ENCODE measurements at regions not wholly inside any gene's neighbourhood (a gene's known extent, or its start where the extent isn't known, plus 50 kb on each side); places are given as distances from the start of the nearest gene placed in this dataset.

- H3K27me3 ChIP-seq (ENCODE audit: control insufficient read depth in 2 of 2, insufficient read depth in 2 of 2, low read length in 2 of 2), result no peaks in the 10 kb centered on the region; a peak in 1 of 5 replicates
- no peaks in the 10 kb centered on the region for H3K9me3 ChIP-seq (replicated peaks; ENCODE audit: control insufficient read depth, insufficient read depth, low read depth, low read length)
- intact Hi-C loops (cut with micrococcal nuclease), result no loop called here
- WGBS (ENCODE audit: insufficient coverage, low coverage, missing lambda C conversion rate), result 0% methylated on average over 3 of the region's 3 CpGs
- no peak for FAIRE-seq
- BruUV-seq (replicated peaks), result no TSS peak
- H2AFZ ChIP-seq (ENCODE audit: low read depth, low read length), result no peak overlapping the region
- no peak overlapping the region for H3K9ac ChIP-seq (ENCODE audit: insufficient read depth in 1 of 2, low read depth in 2 of 2, low read length in 2 of 2)
- no peaks in the 10 kb centered on the region for H3K79me2 ChIP-seq (ENCODE audit: control insufficient read depth, insufficient read depth, low read length)
- H3K36me3 ChIP-seq (ENCODE audit: control insufficient read depth, insufficient read depth, low read length), result no peaks in the 10 kb centered on the region
- no peak overlapping the region for H3K27ac ChIP-seq (ENCODE audit: extremely low read depth, low read depth, low read length)
- ChIA-PET CTCF (ENCODE audit: low intra/inter-chr PET ratio) (no interaction called here), POLR2A (interaction anchor here (1.6 kb wide), 1 partner anchor 11 kb away, joined by 3 read pairs; no protein-coding TSS in a partner anchor)
- in situ Hi-C loops (cut with MboI), result no loop called here
- no peak for DNase-seq (ENCODE audit: extremely low read depth in 1 of 4, low spot score in 3 of 4)
- H3K4me2 ChIP-seq (ENCODE audit: insufficient read depth, low read length), result no peak overlapping the region
- no peaks in the 10 kb centered on the region for H4K20me1 ChIP-seq (replicated peaks; ENCODE audit: control insufficient read depth, insufficient read depth, low read length)
- no peaks in the 10 kb centered on the region for H3K4me1 ChIP-seq (replicated peaks in 1 of 2; ENCODE audit: control insufficient read depth in 2 of 2, insufficient read depth in 2 of 2, low read length in 2 of 2)
- H3K4me3 ChIP-seq, result no peak overlapping the region
- no peak for ATAC-seq
- H3K9me1 ChIP-seq (ENCODE audit: control insufficient read depth, insufficient read depth, low read length), result no peaks in the 10 kb centered on the region
- TF ChIP-seq HMGXB4 (CRISPR knock-in tag; IDR thresholded peaks at IDR 0.05), result no peak
- no peak for TF ChIP-seq HBP1 (CRISPR knock-in tag; IDR thresholded peaks at IDR 0.05)
- no peak for TF ChIP-seq CREB3L1 (IDR thresholded peaks at IDR 0.05; ENCODE audit: borderline replicate concordance, low read depth)
- no peak for TF ChIP-seq RBM25 (IDR thresholded peaks at IDR 0.05; ENCODE audit: low read depth, low read length, severe bottlenecking)
- TF ChIP-seq E2F4 (CRISPR knock-in tag; IDR thresholded peaks at IDR 0.05; ENCODE audit: low read depth), result no peak
- no peak for TF ChIP-seq CHD2 (IDR thresholded peaks at IDR 0.05; ENCODE audit: low read depth, low read length)
- TF ChIP-seq ETV1 (tag; conservative IDR thresholded peaks at IDR 0.05; ENCODE audit: low read depth), result no peak
- TF ChIP-seq ATF3 (IDR thresholded peaks at IDR 0.05), result no peak
- no peak for TF ChIP-seq ATF3 (CRISPR knock-in tag; conservative IDR thresholded peaks at IDR 0.05)
- TF ChIP-seq ILK (tag; IDR thresholded peaks at IDR 0.05; ENCODE audit: borderline replicate concordance, low read depth), result no peak
- no peak for TF ChIP-seq ZNF24 (IDR thresholded peaks at IDR 0.05)
- no peak for TF ChIP-seq ZNF586 (CRISPR knock-in tag; conservative IDR thresholded peaks at IDR 0.05)
- no peak for TF ChIP-seq RCOR1 (IDR thresholded peaks at IDR 0.05; ENCODE audit: borderline replicate concordance in 1 of 2, low read depth in 2 of 2, low read length in 2 of 2)
Observed at GRCh38 chr20:24762371-24762770, 186.7 kb upstream of the CST7 start.
